HG02884 (cell line): ENCODE measurements at regions not wholly inside any gene's neighbourhood (a gene's known extent, or its start where the extent isn't known, plus 50 kb on each side); places are given as distances from the start of the nearest gene placed in this dataset.
"Not testable (repeated sequence)": the region's sequence is repeated elsewhere in the genome, so short reads cannot be mapped to it uniquely, and the experiment has no call there.

Source experiments
- ATAC-seq: cut with Tn5 transposase; IDR thresholded peaks from one replicate; pipeline ENCODE4 v1.9.1; 2021; ENCODE audit warnings: mild to moderate bottlenecking, moderate library complexity; ENCODE audit not compliant: unreplicated experiment

DNA sequence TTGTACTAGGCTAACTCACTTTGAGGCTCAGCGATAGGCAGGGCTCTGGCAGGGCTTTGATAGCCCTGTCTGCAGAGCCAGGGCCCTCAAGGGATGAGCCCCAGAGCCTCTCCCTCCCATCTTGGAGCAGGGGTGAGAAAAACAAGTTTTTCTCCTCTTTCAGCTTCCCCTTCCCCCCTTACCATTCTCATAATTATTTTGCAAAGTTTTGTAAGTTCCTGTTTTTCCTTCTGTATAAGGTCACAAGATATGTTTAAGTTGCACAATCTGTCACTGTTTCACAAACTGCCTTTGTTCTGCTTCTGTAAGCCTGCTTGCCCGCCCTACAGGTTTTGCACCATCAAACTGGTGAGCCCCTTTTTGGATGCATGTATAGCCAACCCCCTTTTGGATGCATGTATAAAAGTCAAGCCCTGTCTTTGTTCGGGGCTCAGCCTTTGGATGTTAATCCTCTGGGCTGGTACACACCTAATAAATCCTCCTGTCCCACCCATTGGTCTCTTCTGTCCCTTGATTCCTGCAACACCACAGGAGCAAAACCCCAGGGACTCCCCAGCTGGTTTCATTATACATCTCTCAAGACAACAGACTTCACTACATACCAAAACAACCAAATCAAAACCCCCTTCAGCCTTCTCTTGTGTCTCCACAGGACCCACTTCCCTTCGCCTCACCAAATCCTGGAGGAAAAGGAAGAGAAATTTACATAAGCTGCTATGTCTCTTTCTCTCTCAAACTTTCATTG, 52.5 kb upstream of the RESF1 start:
- peak; percentile 62 for ATAC-seq

DNA sequence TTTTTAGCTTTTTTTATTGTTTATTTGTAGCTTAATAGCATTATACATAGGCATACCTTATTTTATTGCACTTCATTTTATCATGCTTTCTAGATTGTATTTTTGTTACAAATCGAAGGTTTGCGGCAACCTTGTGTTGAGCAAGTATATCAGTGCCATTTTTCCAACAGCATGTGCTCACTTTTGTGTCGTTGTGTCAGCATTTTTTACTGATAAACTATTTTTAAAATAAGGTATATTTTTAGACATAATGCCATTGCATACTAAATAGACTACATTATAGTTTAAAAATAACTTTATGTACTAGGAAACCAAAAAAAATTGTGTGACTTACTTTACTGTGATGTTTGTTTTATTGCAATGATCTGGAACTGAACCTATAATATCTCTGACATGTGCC, 56.2 kb upstream of the RESF1 start:
- ATAC-seq: no peak

DNA sequence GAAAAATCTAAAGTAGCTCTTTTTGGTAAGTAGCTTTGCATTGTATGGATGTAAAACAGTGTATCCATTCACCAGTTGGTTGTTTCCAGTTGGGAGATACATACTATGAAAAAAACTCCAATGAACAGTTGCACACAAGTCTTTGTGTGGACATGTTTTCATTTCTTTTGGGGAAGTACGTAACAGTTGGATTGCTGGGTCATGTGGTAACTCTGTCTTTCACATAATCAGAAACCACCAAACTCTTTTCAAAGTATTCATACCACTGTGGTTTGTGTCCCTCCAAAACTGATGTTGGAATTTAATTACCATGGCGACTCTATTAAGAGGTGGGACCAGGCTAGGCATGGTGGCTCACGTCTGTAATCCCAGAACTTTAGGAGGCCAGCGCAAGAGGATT, 58.9 kb upstream of the RESF1 start:
- ATAC-seq: no peak

DNA sequence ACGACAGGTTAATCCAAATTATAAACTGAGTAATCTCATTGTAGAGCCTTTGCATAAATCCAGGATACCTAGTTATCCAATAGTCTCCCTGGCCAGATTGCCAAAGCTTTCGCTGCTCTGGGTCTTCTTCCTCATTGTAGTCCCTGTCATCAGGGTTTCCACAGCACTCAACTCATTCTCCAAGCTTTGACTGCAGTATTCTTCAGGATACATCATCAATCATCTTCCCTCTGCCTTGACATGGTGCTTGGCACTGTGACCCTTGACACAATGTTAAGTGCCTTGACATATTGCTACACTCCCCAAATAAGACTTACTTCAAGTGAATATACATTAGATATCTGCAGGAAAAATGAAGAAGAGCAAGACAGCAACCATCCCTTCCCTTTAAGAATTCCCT, 60.1 kb upstream of the RESF1 start:
- ATAC-seq: no peak

DNA sequence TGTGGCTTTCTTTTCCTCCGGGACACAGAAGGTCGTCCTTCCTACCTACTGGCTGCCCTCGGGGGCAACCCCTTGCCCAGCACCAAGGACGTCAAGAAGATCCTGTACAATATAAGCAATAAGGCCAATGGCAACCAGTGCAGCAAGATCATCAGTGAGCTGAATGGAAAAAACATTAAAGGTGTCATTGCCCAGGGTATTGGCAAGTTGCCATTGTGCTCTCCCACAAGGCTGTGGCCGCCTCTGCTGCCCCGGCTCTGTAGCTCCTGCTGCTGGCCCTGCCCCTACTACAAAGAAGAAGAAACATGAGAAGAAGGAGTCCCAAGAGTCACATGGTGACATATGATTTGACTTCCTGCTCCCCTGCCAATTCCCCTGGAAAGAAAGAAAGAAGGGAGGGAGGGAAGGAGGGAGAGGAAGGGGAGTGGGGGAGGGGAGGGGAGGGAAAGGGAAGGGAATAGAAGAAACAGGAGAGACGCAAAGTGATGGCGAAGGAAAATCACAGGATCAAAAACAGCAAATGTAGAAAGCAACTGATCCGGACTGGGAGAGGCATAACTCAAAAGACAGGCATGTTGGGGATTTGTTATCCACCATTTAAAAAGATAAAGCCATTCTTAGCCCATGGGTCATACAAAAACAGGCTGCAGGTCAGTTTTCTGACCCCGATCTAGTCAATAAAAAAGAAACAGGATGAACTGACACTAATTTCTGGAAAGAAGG, 61.3 kb upstream of the RESF1 start:
- no peak for ATAC-seq

DNA sequence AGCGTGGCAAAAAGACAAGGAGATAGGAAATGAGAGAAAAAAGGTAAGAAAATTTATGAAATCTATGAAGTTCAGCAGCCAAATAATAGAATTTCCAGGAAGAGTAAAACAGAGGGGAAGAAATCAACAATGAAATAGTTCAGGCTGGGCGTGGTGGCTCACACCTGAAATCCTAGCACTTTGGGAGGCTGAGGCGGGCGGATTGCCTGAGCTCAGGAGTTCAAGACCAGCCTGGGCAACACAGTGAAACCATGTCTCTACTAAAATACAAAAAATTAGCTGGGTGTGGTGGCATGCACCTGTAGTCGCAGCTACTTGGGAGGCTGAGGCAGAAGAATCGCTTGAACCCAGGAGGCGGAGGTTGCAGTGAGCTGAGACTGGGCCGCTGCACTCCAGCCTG, 62.1 kb upstream of the RESF1 start:
- not testable (repeated sequence) for ATAC-seq

DNA sequence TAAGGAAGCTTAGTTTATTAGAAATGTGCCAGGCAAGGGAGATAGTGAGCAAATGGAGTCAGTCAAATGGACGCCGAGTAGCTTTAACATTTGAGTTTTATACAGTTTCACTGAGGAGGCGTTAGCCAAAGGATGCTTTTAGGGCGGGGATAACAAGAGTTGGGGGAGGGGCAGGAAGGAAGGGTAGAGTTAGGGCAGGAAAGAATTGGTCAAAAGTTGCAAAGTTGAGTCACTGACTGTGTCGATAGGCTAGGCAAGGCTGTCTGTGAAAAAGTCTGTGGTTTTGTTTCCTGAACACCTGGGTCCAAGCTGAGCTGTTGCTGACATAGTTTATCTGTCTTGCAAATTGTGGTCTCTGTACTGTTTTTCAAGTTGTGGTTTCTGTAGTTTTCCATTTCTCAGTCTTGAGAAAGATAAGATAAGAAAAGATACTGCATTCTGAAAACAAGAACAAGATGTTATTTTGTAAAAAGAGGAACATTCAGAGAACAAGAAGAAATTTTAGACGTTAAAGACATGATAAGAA, 62.6 kb upstream of the RESF1 start:
- ATAC-seq: peak; percentile 98

DNA sequence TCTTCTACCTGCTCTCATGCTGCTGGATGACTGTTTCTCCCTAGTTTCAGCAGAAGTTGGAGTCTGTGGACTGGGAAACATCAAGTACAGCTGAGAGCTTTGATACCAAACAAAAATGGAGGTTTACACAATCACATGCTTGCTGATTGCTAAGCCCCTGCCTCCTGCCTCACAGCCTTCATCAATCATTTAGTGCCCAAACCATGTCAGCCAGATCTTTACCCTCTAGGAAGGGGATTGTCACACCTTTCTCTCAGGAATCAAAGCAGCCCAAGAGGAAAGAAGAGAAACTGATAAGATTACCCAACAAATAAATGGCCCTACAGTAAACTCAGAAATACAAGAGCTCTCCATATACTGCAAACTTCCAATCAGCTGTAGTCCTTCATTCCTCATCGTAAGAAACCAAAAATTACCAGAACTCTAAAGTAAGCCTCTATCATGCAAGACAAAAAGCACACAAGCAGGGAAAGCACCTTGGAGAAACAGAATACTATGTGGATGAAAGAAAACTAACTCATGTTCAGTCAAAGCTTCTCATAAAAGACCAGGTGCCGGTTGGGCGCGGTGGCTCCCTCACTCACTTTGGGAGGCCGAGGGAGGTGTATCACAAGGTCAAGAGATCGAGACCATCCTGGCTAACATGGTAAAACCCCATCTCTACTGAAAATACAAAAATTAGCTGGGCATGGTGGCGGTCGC, 63.6 kb upstream of the RESF1 start:
- ATAC-seq: no peak

DNA sequence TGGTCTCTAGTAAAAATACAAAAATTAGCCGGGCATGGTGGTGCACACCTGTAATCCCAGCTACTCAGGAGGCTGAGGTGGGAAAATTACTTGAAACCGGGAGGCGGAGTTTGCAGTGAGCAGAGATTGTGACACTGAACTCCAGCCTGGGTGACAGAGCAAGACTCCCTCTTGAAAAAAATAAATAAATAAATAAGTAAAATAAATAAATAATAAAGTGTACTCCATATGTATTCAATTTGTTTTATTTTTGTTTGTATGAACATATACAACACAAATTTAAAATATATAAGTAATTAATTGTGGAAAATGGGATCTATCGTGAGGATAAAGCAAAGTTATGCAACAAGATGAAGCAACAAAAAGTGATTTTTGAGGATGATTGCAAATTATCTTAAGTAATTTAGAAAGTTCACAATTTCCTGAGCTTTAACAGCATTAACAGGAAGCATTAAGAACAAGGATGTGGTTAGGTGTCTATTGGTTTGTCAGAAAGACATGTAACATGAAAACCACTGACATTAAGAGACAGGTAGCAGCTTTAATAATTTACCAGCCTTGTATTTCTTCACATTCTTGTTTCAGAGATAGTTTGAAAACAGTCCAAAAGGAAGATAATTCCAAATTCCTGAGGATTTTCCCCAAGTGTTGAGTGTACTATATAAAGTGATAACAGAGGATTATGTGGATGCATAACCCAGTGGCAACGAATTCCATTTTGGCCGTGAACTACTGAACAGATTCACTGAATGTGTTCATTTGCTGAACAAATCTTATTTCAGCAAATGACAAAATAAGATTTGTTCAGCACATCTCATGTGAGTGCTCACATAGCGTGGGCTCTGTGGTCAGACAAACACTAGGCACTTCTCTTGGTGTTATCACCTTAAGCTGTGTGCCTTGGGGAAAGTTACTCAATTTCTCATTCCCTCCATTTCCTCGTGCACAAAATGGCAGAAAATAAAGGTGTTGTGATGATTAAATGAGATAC, 68.6 kb upstream of the RESF1 start:
- no peak for ATAC-seq

DNA sequence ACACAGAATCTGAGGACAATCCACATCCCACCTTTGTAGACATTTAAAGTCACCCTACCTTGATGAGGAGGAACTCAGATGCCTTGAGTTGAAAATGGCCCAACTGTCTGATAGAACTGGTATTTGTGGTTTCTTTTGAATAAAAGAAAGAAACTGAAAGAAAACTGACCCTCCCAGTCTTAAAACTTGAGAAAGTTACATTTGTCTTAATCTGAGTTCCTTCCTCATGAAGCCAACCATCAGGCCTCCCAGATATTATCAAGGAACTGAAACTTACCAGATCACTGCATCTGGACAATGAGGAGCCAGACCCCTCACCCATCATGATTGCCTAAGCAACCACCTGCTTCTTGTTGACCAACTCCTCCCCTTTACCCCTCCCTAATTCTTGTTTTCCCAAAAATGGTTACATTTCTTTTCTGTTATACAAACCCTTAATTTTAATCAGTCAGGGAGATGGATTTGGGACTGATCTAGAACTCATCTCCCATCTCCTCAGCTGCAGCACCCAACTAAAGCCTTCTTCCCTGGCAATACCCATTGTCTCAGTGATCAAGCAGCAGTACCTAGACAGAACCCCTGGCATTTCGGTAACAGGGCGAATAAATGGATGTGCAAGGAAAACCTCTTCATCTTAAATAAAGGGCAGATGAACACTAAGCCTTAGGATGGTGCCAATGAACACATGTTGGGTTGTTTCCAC, 72.0 kb upstream of the RESF1 start:
- ATAC-seq: no peak

DNA sequence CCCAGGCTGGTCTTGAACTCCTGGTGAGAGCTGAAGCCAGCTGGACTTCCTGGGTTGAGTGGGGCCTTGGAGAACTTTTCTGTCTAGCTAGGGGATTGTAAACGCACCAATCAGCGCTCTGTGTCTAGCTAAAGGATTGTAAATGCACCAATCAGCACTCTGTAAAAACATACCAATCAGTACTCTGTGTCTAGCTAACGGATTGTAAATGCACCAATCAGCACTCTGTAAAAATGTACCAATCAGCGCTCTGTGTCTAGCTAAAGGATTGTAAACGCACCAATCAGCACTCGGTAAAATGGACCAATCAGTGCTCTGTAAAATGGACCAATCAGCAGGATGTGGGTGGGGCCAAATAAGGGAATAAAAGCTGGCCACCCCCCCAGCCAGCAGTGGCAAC, 76.5 kb upstream of the RESF1 start:
- ATAC-seq: not testable (repeated sequence)

DNA sequence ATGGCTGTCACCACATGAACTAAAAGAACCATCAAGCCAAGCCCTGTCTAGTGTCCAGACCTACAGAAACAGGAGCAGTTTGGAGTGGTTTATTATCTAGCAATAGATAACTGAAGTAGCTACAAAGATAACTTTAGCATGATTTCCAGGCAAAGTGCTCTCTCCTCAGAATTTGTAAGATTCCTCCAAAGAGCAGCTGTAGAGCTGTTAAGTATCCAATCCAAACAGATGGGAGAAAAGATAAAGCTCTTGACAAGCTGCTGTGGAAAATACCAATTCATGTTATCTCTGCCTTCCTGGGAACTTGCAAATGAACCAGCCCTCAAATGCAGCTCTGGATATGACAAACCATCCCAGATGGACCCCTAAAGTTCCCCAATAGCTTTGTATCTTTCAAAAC, 78.9 kb upstream of the RESF1 start:
- no peak for ATAC-seq

DNA sequence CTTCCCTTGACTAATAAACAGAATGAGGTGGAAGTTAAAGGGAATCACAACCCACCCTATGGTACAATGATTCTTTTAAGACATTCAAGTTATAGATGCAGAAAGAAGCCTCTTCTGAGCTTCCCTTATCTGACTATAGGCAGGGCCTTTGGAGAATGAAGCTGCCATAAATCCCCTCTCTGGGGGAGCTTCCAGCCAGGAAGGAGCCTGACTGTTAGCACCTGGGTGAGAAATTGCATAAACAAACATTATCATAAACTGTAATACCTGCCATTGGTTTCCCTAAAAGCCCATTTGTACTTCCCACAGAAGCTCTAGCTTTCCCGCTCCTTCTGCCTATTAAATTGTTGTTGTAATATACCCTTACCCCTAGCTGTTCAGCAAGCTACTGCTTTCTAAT, 81.3 kb upstream of the RESF1 start:
- ATAC-seq: no peak

DNA sequence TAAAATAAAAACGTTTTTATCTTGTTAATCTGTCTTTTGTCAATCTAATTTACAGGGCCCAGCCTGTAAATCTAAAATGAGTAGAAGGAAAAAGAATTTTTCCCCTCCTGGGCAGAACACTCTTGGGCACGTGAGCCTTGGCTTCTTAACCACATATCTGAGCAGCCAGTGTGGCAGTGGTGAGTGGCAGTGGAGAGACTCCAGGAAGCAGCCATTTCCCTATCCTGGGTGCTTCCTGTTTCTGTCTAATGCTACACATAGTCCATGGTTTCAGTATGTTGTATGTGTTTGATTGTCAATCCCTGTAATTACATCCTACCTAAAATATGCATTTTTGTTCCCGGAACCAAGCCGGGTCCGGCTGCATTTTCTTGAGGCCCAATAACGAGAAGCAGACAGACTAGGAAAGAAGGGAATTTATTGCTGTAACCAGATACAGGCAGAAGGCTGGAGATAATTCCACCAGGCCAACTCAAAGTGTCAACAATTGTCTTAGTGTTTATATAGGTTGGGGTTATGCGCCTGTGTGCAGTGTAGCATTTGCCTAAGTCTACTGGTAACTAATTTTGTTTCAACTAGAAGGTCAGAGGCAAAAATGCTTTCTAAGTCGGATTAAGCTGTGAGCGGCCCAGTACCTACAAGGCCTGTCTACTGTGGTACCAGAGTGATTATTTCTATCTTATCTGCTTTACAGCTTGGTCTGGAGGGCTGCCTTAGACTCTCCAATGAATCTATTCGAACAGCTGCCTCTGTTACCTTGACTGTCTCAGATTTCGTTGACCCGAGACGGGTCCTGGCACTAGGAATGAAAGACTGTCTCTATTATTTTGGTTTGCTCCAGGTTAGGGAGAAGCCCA, 82.4 kb upstream of the RESF1 start:
- no peak for ATAC-seq

DNA sequence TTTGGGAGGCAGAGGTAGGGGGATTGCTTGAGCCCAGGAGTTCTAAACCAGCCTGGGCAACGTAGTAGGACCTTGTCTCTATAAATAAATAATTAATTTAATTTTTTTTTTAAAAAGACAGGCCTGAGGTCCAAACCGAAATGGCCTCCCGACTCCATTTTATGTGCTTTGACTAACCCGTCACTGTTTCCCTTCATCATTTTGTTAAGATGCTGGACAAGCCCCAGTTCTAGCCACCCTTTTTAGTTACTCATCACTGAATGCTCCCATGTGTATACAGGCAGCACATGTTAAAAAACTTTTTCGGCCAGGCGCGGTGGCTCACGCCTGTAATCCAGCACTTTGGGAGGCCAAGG, 83.6 kb upstream of the RESF1 start:
- ATAC-seq: no peak

DNA sequence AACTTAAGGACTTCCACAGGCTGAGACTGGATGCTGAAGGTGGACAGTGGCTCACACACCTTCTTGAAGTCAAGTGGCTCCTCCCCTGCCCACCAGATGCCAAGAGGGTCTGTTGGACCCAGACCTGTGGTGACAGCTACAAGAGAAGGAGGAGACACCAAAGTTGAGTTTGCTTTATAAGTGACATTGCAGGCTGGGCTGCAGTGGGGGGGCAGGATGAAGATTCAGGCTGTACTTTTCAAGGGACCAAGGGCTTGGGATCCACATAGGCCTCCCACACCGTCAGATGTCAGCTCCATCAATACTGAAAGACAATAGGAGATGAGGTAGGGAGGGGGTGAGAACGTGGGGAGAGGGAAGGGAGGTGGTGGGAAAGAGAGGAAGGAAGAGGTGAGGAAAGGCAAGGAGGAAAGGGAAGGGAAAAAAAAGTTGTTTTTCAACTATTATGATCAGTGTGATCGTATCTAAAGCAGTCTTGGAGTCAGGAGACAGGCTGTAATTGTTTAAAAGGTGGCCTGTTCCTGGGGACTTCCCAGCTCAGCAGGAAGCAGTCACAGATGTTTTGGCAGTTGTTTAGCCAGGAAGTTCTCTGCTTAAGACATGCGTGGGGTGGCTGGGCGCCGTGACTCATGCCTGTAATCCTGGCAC, 84.1 kb upstream of the RESF1 start:
- ATAC-seq: peak; percentile 88

DNA sequence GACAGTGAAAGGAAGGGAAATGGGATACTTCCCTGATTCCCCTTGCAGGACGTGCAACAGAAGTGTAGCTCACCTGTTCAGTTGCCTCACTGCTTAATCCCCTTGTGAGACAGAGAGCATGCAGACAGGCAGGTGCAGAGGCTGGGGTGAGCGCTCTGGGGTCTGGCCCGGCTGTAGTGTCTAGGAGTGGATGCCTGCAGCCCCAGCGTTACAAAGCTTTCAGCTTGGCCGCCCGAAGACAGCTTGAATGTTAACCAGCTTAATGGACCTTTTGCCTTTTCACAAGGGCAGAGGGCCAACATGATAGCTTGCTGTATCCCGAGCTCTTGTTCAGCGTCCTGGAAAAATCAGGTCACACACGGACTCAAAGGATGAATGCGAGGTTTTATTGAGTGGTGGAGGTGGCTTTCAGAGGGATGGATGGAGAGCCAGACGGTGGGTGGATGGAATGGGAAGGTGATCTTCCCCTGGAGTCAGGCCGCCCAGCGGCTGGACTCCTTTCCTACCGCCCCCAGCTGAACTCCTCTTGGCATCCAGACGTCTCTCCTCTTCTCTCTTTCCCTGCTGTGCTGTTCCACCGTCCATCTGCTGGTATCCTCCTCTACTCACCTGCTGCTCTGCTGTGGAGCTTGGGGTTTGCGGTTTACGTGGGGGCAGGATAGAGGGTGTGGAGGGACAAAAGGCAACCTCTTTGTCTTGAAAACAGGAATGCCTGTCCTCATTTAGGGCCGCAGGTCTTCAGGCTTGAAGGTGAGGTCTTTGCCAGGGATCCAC, 86.2 kb upstream of the RESF1 start:
- ATAC-seq: no peak

DNA sequence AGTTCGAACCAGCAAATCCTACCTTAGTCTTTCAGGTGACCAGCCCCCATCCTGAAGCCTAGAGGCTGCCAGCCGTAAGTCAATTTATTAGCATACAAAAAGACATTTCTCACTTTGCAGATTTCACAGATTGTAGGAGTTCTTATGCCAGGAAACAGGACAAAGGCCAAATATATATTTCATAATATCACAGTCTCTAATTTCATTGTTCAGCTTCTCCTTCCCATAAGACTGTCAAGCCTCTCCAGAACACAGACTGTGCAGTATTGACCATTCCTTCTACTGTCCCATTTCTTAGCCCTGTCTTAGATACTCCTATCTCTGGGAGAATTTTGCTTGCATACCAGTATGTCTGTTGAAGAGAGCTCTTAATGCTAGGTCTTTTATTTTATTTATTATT, 89.2 kb upstream of the RESF1 start:
- ATAC-seq: no peak
